ENCODE measurements at regions not wholly inside any gene's neighbourhood (a gene's known extent, or its start where the extent isn't known, plus 50 kb on each side); places are given as distances from the start of the nearest gene placed in this dataset.

GRCh38 chr1:208640295-208640694 is 396.1 kb upstream of the PLXNA2 start:
- intact Hi-C loops (cut with micrococcal nuclease; ENCODE audit: unreplicated experiment) = no loop called here
- H3K9me2 ChIP-seq (ENCODE audit: insufficient read depth, low read length) = no peaks in the 10 kb centered on the region
- TF ChIP-seq CTCF (conservative IDR thresholded peaks at IDR 0.05; ENCODE audit: low read length) (no peak), EZH2phosphoT487 (IDR thresholded peaks at IDR 0.05; ENCODE audit: borderline replicate concordance, low read depth, low read length) (no peak)

GRCh38 chr1:208641579-208642280 is 397.5 kb upstream of the PLXNA2 start:
- Histone ChIP-seq H3K27ac (ENCODE audit: low read depth, low read length, poor library complexity, severe bottlenecking) (no peak overlapping the region), H3K9me3 (ENCODE audit: low read length) (no peaks in the 10 kb centered on the region), H3K36me3 (ENCODE audit: insufficient read depth, low read length) (no peaks in the 10 kb centered on the region), H3K4me2 (ENCODE audit: low read length) (no peak overlapping the region), H4K20me1 (ENCODE audit: insufficient read depth, low read length) (no peaks in the 10 kb centered on the region), H3K9me2 (ENCODE audit: insufficient read depth, low read length) (no peaks in the 10 kb centered on the region), H2AFZ (ENCODE audit: low read length) (no peak overlapping the region), H3K4me1 (ENCODE audit: insufficient read depth, low read length, poor library complexity, severe bottlenecking) (no peaks in the 10 kb centered on the region), H3K4me3 (ENCODE audit: low read depth, low read length, poor library complexity, severe bottlenecking) (no peak overlapping the region), H3K79me2 (ENCODE audit: insufficient read depth, low read depth, low read length) (no peaks in the 10 kb centered on the region)
- CTCF ChIA-PET (ENCODE audit: unreplicated experiment) = no interaction called here
- intact Hi-C loops (cut with micrococcal nuclease; ENCODE audit: unreplicated experiment) = no loop called here
- DNase-seq (ENCODE audit: low spot score) = no peak
- no TSS peak for BruUV-seq (replicated peaks)
- POLR2A ChIA-PET = no interaction called here
- TF ChIP-seq CTCF (conservative IDR thresholded peaks at IDR 0.05; ENCODE audit: low read length) (no peak), EZH2phosphoT487 (IDR thresholded peaks at IDR 0.05; ENCODE audit: borderline replicate concordance, low read depth, low read length) (no peak)

More at GRCh38 chr1:208640295-208640694, 396.1 kb upstream of the PLXNA2 start:
- Histone ChIP-seq H3K79me2 (ENCODE audit: insufficient read depth, low read depth, low read length) (no peaks in the 10 kb centered on the region), H3K27ac (ENCODE audit: low read depth, low read length, poor library complexity, severe bottlenecking) (no peak overlapping the region), H3K36me3 (ENCODE audit: insufficient read depth, low read length) (no peaks in the 10 kb centered on the region), H3K4me2 (ENCODE audit: low read length) (no peak overlapping the region), H2AFZ (ENCODE audit: low read length) (no peak overlapping the region), H3K4me3 (ENCODE audit: low read depth, low read length, poor library complexity, severe bottlenecking) (no peak overlapping the region), H4K20me1 (ENCODE audit: insufficient read depth, low read length) (no peaks in the 10 kb centered on the region), H3K4me1 (ENCODE audit: insufficient read depth, low read length, poor library complexity, severe bottlenecking) (no peaks in the 10 kb centered on the region), H3K9me3 (ENCODE audit: low read length) (no peaks in the 10 kb centered on the region)
- BruUV-seq (replicated peaks) = no TSS peak
- no peak for DNase-seq (ENCODE audit: low spot score)
- ChIA-PET POLR2A (no interaction called here), CTCF (ENCODE audit: unreplicated experiment) (no interaction called here)

GRCh38 chr1:208643005-208643597 is 398.9 kb upstream of the PLXNA2 start:
- Histone ChIP-seq H3K4me3 (ENCODE audit: low read depth, low read length, poor library complexity, severe bottlenecking) (no peak overlapping the region), H3K9me2 (ENCODE audit: insufficient read depth, low read length) (no peaks in the 10 kb centered on the region), H4K20me1 (ENCODE audit: insufficient read depth, low read length) (no peaks in the 10 kb centered on the region), H3K4me1 (ENCODE audit: insufficient read depth, low read length, poor library complexity, severe bottlenecking) (no peaks in the 10 kb centered on the region), H3K36me3 (ENCODE audit: insufficient read depth, low read length) (no peaks in the 10 kb centered on the region), H3K4me2 (ENCODE audit: low read length) (no peak overlapping the region), H2AFZ (ENCODE audit: low read length) (no peak overlapping the region), H3K27ac (ENCODE audit: low read depth, low read length, poor library complexity, severe bottlenecking) (no peak overlapping the region), H3K79me2 (ENCODE audit: insufficient read depth, low read depth, low read length) (no peaks in the 10 kb centered on the region), H3K9me3 (ENCODE audit: low read length) (no peaks in the 10 kb centered on the region)
- intact Hi-C loops (cut with micrococcal nuclease; ENCODE audit: unreplicated experiment) = no loop called here
- TF ChIP-seq EZH2phosphoT487 (IDR thresholded peaks at IDR 0.05; ENCODE audit: borderline replicate concordance, low read depth, low read length) (no peak), CTCF (conservative IDR thresholded peaks at IDR 0.05; ENCODE audit: low read length) (no peak)
- BruUV-seq (replicated peaks) = no TSS peak
- POLR2A ChIA-PET = interaction anchor here (0.7 kb wide), 1 partner anchor 37 kb away, joined by 3 read pairs; no protein-coding TSS in a partner anchor
- no peak for DNase-seq (ENCODE audit: low spot score)
- CTCF ChIA-PET (ENCODE audit: unreplicated experiment) = no interaction called here
